IMR-90 (cell line): ENCODE measurements at regions not wholly inside any gene's neighbourhood (a gene's known extent, or its start where the extent isn't known, plus 50 kb on each side); places are given as distances from the start of the nearest gene placed in this dataset.

Experiments used
- BHLHE40 ChIP-seq: fragments of 150-350 bp; IDR thresholded peaks from 2 replicates; pipeline ENCODE4 v1.6.1; 2016; ENCODE audit warnings: mild to moderate bottlenecking, low read depth, low read length
- CHD1 ChIP-seq: IDR thresholded peaks from 2 replicates; pipeline ENCODE4 v1.6.1; 2012; ENCODE audit warnings: low read depth, low read length, improper control_type of control experiment
- MXI1 ChIP-seq: IDR thresholded peaks from 2 replicates; pipeline ENCODE4 v1.6.1; 2012; ENCODE audit warnings: low read depth, mild to moderate bottlenecking, low read length, moderate library complexity, borderline replicate concordance
- POLR2A ChIP-seq: IDR thresholded peaks from 2 replicates; pipeline ENCODE4 v1.6.1; 2012; ENCODE audit warnings: mild to moderate bottlenecking, low read depth, low read length
- SMC3 ChIP-seq: fragments of 150-350 bp; IDR thresholded peaks from 2 replicates; pipeline ENCODE4 v1.6.1; 2016; ENCODE audit warnings: low read depth, mild to moderate bottlenecking, antibody characterized with exemption, low read length, moderate library complexity
- TF ChIP-seq, protein P1 (sequence below): conservative IDR thresholded peaks from 2 replicates; pipeline ENCODE4 v1.5.1; 2012; ENCODE audit warnings: mild to moderate bottlenecking, low read depth, low read length, improper control_type of control experiment
- TF ChIP-seq, protein P2 (sequence below): fragments of 150-350 bp; IDR thresholded peaks from 2 replicates; pipeline ENCODE4 v1.6.1; 2017; ENCODE audit warnings: mild to moderate bottlenecking, antibody characterized with exemption, low read length, low read depth

DNA sequence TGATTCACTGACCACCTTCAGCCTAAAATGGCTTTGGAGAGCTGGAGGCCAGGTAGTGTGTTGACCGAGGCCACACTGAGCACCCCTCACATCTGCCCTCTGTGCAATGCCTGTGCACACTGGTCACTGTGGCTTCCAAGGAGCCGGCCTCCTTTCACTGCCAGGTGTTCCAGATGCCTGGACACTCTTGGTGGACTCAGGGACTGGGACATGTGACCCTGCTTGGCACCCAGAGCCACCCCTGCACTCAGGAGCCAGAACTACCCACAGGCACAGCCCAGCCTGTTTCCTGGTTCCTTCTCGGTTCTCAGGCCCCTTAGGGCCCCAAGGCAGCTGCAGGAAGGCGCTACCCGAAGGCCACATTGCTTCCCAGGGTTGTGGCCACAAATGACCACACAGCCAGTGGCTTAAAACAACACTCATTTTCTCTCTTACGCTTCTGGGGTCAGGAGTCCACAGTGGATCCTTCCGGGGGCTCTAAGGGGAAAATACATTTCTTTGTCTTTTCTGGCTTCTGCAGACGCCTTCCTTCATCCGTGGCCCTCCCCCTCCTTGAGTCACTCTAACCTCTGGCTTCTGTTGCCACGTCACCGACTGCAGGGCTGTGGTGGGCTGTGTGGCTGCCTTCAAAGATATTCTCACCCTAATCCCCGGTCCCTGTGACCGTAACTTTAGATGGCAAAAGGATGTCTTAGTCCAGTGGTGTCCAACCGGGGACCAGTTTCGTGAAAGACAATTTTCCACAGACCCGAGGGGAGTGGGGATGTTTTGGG, 78.6 kb downstream of the ASB1 start:
- TF ChIP-seq POLR2A = no peak
- no peak for TF ChIP-seq BHLHE40
- TF ChIP-seq, protein P1, sequence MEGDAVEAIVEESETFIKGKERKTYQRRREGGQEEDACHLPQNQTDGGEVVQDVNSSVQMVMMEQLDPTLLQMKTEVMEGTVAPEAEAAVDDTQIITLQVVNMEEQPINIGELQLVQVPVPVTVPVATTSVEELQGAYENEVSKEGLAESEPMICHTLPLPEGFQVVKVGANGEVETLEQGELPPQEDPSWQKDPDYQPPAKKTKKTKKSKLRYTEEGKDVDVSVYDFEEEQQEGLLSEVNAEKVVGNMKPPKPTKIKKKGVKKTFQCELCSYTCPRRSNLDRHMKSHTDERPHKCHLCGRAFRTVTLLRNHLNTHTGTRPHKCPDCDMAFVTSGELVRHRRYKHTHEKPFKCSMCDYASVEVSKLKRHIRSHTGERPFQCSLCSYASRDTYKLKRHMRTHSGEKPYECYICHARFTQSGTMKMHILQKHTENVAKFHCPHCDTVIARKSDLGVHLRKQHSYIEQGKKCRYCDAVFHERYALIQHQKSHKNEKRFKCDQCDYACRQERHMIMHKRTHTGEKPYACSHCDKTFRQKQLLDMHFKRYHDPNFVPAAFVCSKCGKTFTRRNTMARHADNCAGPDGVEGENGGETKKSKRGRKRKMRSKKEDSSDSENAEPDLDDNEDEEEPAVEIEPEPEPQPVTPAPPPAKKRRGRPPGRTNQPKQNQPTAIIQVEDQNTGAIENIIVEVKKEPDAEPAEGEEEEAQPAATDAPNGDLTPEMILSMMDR = no peak
- TF ChIP-seq, protein P2, sequence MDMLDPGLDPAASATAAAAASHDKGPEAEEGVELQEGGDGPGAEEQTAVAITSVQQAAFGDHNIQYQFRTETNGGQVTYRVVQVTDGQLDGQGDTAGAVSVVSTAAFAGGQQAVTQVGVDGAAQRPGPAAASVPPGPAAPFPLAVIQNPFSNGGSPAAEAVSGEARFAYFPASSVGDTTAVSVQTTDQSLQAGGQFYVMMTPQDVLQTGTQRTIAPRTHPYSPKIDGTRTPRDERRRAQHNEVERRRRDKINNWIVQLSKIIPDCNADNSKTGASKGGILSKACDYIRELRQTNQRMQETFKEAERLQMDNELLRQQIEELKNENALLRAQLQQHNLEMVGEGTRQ = no peak
- no peak for TF ChIP-seq SMC3
- no peak for TF ChIP-seq CHD1
- no peak for TF ChIP-seq MXI1
